NCI-H2029 (cell line): ENCODE measurements at regions not wholly inside any gene's neighbourhood (a gene's known extent, or its start where the extent isn't known, plus 50 kb on each side); places are given as distances from the start of the nearest gene placed in this dataset.
"Not testable (repeated sequence)": the region's sequence is repeated elsewhere in the genome, so short reads cannot be mapped to it uniquely, and the experiment has no call there.

Source experiments
- DNase-seq: peaks from one replicate; lab custom pipeline; 2025; lab: John Stamatoyannopoulos, UW

- DNase-seq, result no peak
Observed at GRCh38 chr6:87763901-87764300, 61.9 kb upstream of the AKIRIN2 start.

GRCh38 chr6:87763276-87763675, 61.2 kb upstream of the AKIRIN2 start:
- DNase-seq, result no peak

- DNase-seq, result no peak
Observed at GRCh38 chr6:87762116-87762515, 60.1 kb upstream of the AKIRIN2 start.

GRCh38 chr6:87757792-87758191, 55.8 kb upstream of the AKIRIN2 start:
- DNase-seq, result no peak

GRCh38 chr6:87756858-87757257, 54.8 kb upstream of the AKIRIN2 start:
- no peak for DNase-seq

GRCh38 chr6:87755708-87756671, 54.0 kb upstream of the AKIRIN2 start:
- DNase-seq, result no peak

GRCh38 chr6:87754828-87755227, 52.8 kb upstream of the AKIRIN2 start:
- DNase-seq, result no peak

GRCh38 chr6:87753131-87753685, 51.2 kb upstream of the AKIRIN2 start:
- no peak for DNase-seq

- not testable (repeated sequence) for DNase-seq
Observed at GRCh38 chr6:87752503-87752902, 50.5 kb upstream of the AKIRIN2 start.
